Stomach (tissue), 4 donors: ENCODE measurements at regions not wholly inside any gene's neighbourhood (a gene's known extent, or its start where the extent isn't known, plus 50 kb on each side); places are given as distances from the start of the nearest gene placed in this dataset.

Experiments
- CTCF ChIP-seq, 7 experiments: fragments of 450-650 bp in 4 of 7; fragments of 200-600 bp in 3 of 7; sonication (generic) in 3 of 7; IDR thresholded peaks; one replicate each; pipeline ENCODE4 v1.5.1; 2016 to 2019; ENCODE audit warnings: antibody characterized with exemption in 7 of 7, control low read depth in 2 of 7, mild to moderate bottlenecking in 1 of 7
- EP300 ChIP-seq: sonication (generic); formaldehyde crosslinking; IDR thresholded peaks from one replicate; pipeline ENCODE4 v1.6.1; 2017; ENCODE audit warnings: antibody characterized with exemption
- POLR2A ChIP-seq, 4 donors: fragments of 450-650 bp; IDR thresholded peaks; one replicate each; pipeline ENCODE4 v1.6.1; 2016; ENCODE audit warnings: antibody characterized with exemption in 4 of 4, control low read depth in 2 of 4, mild to moderate bottlenecking in 1 of 4, moderate library complexity in 1 of 4
- POLR2AphosphoS5 ChIP-seq, 3 donors: sonication (generic); formaldehyde crosslinking; IDR thresholded peaks; one replicate each; pipeline ENCODE4 v1.6.1; 2016; ENCODE audit warnings: antibody characterized with exemption in 3 of 3

- TF ChIP-seq CTCF (IDR thresholded peaks at IDR 0.05): no peak
- TF ChIP-seq POLR2AphosphoS5 (IDR thresholded peaks at IDR 0.05): no peak
- no peak for TF ChIP-seq EP300
- no peak for TF ChIP-seq POLR2A (IDR thresholded peaks at IDR 0.05)
These were observed 137.3 kb upstream of the TMTC4 start for GRCh38 chr13:100811928-100812327.
